ENCODE measurements at regions not wholly inside any gene's neighbourhood (a gene's known extent, or its start where the extent isn't known, plus 50 kb on each side); places are given as distances from the start of the nearest gene placed in this dataset.
"Not testable (repeated sequence)": the region's sequence is repeated elsewhere in the genome, so short reads cannot be mapped to it uniquely, and the experiment has no call there.

GRCh38 chr20:29687438-29687837 lies 1570.0 kb upstream of the DEFB115 start:
- DNase-seq = no peak

- DNase-seq = peak; percentile 20
Observed at GRCh38 chr20:29689411-29690225, 1567.8 kb upstream of the DEFB115 start.

DNA sequence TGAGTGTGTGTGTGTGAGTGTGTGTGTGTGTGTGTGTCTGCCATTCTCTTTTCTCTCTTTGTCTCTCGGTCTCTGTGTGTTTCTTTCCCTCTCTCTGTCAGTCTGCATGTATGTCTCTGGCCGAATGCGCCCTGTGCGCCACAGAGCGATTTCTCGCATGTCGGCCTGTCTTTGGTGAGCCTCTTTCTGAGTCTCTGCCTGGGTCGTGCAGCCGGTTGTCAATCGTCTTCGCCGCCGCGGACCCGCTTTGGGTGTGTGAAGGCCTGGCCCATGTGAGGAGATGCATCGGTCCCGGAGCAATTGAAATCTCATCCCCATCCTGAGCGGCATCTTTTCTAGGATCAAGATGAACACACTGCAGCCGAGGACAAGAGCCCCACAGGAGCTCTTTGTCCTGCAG lies 1567.2 kb upstream of the DEFB115 start:
- no peak for DNase-seq

DNA sequence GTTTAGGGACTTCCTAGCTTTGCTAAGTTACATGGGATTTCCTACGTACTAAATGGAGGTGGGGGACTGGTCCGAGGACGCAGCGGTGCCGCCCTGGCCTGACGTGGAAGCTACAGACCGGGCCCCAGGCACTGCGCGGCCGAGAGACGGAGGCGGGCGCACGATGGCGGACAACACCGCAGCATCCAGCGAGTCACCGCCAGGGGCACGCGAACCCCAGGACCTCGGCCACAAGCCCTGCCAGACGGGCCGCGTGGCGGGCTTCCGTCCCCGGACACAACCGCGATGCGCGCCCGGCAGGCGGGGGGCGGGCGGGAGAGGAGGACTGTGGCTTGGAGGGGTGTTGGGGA lies 1516.9 kb upstream of the DEFB115 start:
- no peak for DNase-seq

- no peak for DNase-seq
Observed at GRCh38 chr20:29740951-29741593, 1516.4 kb upstream of the DEFB115 start.

GRCh38 chr20:29741594-29741893 lies 1515.9 kb upstream of the DEFB115 start:
- DNase-seq = no peak

DNA sequence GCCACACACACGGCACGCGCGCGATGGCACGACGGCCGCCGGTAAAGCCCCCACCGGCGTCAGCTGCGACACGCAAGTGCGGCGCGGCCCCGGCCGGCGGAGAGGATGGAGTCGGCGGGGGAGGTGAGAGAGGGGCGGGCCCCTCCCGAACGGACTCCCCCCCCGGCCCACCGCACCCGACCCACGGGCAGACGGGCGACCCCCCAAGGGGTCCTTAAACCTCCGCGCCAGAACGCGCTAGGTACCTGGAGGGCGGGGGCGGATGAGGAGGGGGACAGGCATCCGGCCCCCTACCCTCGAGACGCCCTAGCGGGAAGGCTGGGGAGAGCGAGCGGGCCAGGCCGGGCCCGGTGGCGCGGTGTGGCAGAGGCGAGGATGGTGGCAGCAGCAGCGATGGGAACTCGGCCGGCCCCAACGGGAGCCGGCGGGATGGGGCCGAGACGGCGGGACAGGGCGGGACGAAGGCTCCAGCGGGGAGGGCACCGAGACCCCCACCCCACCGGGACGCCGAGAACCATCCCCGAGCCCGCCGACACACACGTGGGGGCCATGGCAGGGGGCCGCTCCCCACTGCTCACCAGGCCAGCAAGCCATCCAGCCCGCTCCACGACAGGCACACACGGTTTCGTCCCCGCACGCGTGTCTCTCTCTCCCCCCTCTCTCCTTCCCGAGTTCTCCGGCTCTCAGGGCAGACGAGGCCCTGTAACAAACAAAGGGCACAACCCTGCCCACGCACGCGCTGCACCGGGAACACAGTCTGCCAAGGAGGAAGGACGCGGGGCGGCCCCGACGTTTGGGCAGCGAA lies 1515.4 kb upstream of the DEFB115 start:
- DNase-seq = no peak

DNA sequence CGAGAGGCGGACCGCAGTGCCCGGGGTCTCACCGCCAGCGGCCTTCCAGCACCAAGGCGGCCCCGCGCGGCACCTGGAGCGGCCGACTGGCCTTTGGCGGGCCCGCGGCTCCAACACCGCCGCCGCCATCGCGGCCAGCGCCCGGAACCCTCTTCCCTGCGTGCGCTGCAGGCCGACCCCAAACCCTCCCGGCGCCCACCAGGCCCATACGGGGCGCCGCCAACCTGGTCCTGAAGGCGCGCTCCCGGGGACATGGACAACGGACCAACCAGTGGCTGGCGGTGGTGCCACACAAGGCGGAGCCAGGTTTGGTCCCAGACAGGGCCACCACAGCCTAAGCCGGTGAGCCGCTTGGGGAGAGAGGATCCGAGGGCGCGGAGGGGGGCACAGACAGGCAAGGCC lies 1514.8 kb upstream of the DEFB115 start:
- no peak for DNase-seq

DNA sequence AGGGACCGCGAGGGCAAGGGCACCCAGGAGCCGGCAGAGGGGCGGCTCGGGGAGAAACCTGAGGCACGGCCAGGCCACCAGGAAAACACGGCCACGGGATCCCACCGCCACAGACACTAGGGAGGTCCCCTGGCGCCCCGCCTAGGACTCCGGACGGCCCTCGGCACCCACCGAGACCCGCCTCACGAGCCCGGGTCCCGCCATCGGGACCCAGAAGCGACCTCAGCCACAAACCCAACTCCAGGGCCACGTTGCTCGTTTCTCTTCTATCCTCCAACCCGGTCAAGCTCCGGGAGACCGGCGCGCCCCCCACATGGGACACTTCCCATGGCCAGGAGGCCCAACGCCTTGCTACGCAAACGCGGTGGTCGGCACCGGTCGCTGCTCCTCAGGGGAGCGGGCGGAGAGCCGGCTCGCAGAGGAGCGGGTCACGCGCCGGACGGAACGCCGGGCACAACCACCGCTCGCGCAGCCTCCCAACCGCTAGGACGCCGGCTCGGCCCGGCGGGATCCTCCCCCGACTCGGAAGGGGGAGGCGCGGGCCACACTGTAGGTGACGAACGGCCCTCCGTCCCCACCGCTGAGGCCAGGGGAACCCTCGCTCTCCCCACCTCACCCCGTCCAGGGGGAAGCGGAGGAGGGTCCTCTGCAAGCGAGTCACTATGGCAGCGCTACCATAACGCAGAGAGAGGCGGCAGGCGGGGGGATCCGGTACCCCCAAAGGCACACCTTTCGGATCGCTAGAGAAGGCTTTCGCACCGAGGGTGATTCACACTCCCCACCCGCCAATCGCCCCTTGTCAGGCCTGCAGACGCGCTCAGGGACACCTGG lies 1514.1 kb upstream of the DEFB115 start:
- DNase-seq = no peak

DNA sequence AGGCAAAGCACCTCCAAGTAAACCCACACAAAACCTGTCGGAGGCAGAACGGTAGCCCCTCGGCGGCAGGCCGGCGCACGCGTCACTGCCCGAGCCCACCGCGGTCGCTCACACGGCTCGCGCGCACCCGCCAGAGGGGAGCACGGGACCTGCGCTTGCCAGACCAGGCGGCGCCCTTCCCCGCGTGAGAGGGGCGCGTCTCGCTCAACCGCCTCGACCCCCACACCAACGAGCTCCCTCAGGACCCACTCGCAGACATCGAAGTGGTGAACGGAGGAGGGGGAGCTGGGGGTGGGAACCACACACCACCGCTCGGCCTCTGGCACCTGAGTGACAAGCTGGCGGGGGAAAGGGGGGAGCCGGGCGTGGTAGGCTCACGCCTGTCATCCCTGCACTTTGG lies 1513.4 kb upstream of the DEFB115 start:
- DNase-seq = no peak

GRCh38 chr20:29745534-29746245 lies 1511.8 kb upstream of the DEFB115 start:
- DNase-seq = not testable (repeated sequence)

- DNase-seq = no peak
Observed at GRCh38 chr20:29750268-29750899, 1507.1 kb upstream of the DEFB115 start.

GRCh38 chr20:29752644-29753425 lies 1504.6 kb upstream of the DEFB115 start:
- not testable (repeated sequence) for DNase-seq

GRCh38 chr20:29753426-29753746 lies 1504.1 kb upstream of the DEFB115 start:
- DNase-seq = not testable (repeated sequence)

- not testable (repeated sequence) for DNase-seq
Observed at GRCh38 chr20:29753879-29754278, 1503.6 kb upstream of the DEFB115 start.

DNA sequence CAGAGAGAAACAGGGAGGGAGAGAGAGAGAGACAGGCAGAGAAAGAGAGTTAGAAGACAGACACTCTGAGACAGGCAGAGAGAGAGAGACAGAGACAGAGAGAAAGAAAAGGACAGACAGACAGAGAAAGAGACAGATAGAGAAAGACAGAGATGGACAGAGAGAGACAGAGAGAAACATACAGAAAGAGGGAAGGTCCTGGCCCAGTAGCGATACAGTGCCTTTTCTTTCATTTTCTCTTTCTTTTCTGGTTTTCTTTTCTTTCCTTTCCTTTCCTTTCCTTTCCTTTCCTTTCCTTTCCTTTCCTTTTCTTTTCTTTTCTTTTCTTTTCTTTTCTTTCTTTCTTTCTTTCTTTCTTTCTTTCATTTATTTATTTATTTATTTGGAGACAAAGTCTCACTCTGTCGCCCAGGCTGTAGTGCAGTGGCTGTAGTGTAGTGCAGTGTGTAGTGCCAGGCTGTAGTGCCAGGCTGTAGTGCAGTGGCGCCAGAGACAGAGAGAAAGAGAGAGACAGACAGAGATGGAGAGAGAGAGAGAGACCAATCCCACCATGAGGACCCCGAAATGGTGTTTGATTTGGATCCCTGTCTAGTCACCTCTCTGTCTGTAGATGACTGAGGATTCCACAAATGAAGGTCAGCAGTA lies 1501.5 kb upstream of the DEFB115 start:
- not testable (repeated sequence) for DNase-seq

GRCh38 chr20:29756664-29757063 lies 1500.8 kb upstream of the DEFB115 start:
- DNase-seq = no peak

DNA sequence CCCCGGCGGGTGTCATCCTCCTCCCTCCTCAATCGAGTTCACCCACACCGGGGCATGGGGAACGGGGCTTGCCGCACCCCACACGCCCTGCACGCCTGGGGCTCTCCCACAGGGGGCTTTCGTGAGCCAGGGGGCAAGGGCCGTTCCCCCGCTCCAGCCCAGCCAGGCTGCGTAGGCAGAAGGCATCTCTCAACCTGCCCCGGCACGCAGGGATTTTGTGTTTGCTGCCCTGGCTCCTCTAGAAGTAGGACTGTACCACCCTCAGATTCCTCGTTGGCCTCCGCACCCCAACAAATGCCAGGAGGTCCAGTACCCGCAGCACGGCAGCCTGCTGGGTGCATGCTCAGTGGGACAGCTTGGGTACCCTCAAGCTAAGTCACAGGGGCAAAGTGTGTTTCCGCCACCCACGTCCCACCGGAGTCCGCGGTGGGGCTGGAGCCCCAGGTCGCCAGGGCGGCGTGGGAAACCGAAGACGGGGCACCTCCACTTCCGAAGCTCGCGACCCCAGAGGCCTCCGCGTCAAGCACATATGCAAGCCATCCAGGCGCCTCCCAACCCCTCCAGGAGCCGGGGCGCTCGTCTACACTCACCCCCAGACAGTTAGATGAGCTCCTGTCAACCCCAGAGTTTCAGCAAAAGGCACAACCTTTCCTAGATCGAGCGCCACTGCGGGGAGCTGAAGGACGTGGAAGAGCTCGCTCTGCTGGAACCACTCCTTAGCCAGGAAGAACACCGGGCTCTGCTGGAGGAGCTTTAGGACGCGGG lies 1495.7 kb upstream of the DEFB115 start:
- DNase-seq = not testable (repeated sequence)

DNA sequence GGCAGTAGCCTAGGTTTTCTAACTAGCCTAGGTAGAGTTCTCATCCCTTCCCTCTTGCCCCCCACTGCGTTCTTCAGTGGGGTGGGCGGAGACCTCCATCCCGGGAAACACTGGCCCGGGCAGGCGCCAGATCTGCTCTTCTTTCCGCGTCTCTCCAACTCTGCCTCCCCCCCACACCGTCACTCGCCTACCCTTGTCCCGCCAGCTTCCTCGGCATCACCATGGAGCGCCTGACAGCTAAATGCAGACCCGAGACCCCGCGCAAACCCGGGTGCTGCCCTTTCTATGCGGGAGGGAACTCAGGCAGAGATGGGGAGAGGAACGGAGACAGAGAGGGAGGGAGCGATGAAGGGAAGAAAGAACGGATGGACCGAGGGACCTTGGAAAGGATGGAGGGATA lies 1494.8 kb upstream of the DEFB115 start:
- no peak for DNase-seq
